ENCODE measurements at regions not wholly inside any gene's neighbourhood (a gene's known extent, or its start where the extent isn't known, plus 50 kb on each side); places are given as distances from the start of the nearest gene placed in this dataset.

DNA sequence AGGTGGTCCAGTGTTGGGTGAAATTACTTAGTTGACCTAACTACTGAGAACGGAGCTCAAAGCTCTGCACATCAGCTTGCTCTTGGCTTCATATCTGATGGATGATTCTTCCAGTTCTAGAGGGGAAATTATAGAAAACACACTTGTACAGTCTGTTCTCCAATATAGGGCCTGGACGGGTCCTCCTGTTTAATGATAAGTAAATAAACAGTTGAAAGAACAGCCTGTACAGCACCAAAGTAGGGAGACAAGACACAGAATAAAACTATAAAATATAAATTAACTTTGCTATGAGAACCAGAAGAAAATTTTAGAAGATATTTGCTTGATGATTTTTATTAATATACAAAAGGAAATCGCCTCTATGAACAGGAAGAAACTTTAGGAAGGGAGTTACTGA is 271.7 kb downstream of the STK31 start:
- Histone ChIP-seq H3K4me2 (ENCODE audit: low read depth, low read length) (no peak overlapping the region), H2BK120ac (ENCODE audit: low read depth, low read length) (no peak overlapping the region), H3K79me1 (ENCODE audit: low read depth in 1 of 2, low read length in 2 of 2) (no peaks in the 10 kb centered on the region), H4K91ac (ENCODE audit: insufficient read depth, low read depth, low read length) (no peak overlapping the region), H3K4me3 (ENCODE audit: insufficient read depth, low read depth, low read length) (no peak overlapping the region), H3K4ac (ENCODE audit: low read depth, low read length) (no peak overlapping the region), H4K5ac (ENCODE audit: low read depth, low read length) (no peak overlapping the region), H4K8ac (ENCODE audit: low read depth in 2 of 2, low read length in 2 of 2) (no peak overlapping the region), H3K9me1 (ENCODE audit: insufficient read depth, low read length) (no peaks in the 10 kb centered on the region), H2AK9ac (replicated peaks; ENCODE audit: low read depth, low read length, poor library complexity) (no peak overlapping the region), H3K56ac (ENCODE audit: extremely low read depth, insufficient read depth, low read length) (no peak overlapping the region), H3K27ac (ENCODE audit: insufficient read depth, low read length) (no peak overlapping the region), H2BK20ac (ENCODE audit: low read depth, low read length) (no peak overlapping the region), H2BK5ac (ENCODE audit: low read depth, low read length, poor library complexity, severe bottlenecking) (no peak overlapping the region), H2AK5ac (ENCODE audit: low read depth, low read length) (no peak overlapping the region), H3K36me3 (ENCODE audit: control insufficient read depth, insufficient read depth, low read length) (no peaks in the 10 kb centered on the region), H4K20me1 (ENCODE audit: insufficient read depth, low read length) (no peaks in the 10 kb centered on the region), H2AFZ (replicated peaks; ENCODE audit: low read length, poor library complexity) (no peak overlapping the region), H3K23ac (ENCODE audit: low read depth, low read length) (no peak overlapping the region), H3K9ac (ENCODE audit: low read depth, low read length) (no peak overlapping the region), H3K27me3 (ENCODE audit: control insufficient read depth, insufficient read depth, low read length) (no peaks in the 10 kb centered on the region), H3K9me3 (ENCODE audit: control insufficient read depth, insufficient read depth, low read length) (0 out of 2 replicates have a peak, but pooled peaks cover 2% of the 10 kb centered on the region), H3K18ac (ENCODE audit: low read depth, low read length) (no peak overlapping the region), H2BK15ac (ENCODE audit: low read depth, low read length) (no peak overlapping the region), H3K4me1 (ENCODE audit: control insufficient read depth, insufficient read depth, low read length) (no peaks in the 10 kb centered on the region), H3K14ac (replicated peaks; ENCODE audit: low read depth, low read length) (no peak overlapping the region)
- in situ Hi-C loops (cut with MboI; ENCODE audit: low sequenced_read_pairs): no loop called here
- no CpG with 5 or more reads among the region's 3 CpGs for WGBS, 2 experiments (ENCODE audit: extremely low coverage in 2 of 2, insufficient read length in 1 of 2)
- intact Hi-C loops (cut with micrococcal nuclease): no loop called here
- TF ChIP-seq CEBPB (IDR thresholded peaks at IDR 0.05; ENCODE audit: low read depth, low read length) (no peak), RFX5 (IDR thresholded peaks at IDR 0.05; ENCODE audit: low read depth, low read length) (no peak), RCOR1 (IDR thresholded peaks at IDR 0.05; ENCODE audit: insufficient replicate concordance, low read length) (no peak), MAZ (IDR thresholded peaks at IDR 0.05; ENCODE audit: borderline replicate concordance, low read depth, low read length) (no peak), POLR2A (IDR thresholded peaks at IDR 0.05; ENCODE audit: low read depth, low read length) (no peak), CHD1 (IDR thresholded peaks at IDR 0.05; ENCODE audit: low read depth, low read length) (no peak), MXI1 (IDR thresholded peaks at IDR 0.05; ENCODE audit: borderline replicate concordance, low read depth, low read length) (no peak), FOS (IDR thresholded peaks at IDR 0.05; ENCODE audit: low read depth, low read length) (no peak), RAD21 (IDR thresholded peaks at IDR 0.05; ENCODE audit: low read length) (no peak), BHLHE40 (IDR thresholded peaks at IDR 0.05; ENCODE audit: low read depth, low read length) (no peak), SMC3 (IDR thresholded peaks at IDR 0.05; ENCODE audit: low read depth, low read length) (no peak)
- TF ChIP-seq, protein P1, sequence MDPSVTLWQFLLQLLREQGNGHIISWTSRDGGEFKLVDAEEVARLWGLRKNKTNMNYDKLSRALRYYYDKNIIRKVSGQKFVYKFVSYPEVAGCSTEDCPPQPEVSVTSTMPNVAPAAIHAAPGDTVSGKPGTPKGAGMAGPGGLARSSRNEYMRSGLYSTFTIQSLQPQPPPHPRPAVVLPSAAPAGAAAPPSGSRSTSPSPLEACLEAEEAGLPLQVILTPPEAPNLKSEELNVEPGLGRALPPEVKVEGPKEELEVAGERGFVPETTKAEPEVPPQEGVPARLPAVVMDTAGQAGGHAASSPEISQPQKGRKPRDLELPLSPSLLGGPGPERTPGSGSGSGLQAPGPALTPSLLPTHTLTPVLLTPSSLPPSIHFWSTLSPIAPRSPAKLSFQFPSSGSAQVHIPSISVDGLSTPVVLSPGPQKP (IDR thresholded peaks at IDR 0.05; ENCODE audit: borderline replicate concordance, low read depth, low read length): no peak
- TF ChIP-seq, protein P2, sequence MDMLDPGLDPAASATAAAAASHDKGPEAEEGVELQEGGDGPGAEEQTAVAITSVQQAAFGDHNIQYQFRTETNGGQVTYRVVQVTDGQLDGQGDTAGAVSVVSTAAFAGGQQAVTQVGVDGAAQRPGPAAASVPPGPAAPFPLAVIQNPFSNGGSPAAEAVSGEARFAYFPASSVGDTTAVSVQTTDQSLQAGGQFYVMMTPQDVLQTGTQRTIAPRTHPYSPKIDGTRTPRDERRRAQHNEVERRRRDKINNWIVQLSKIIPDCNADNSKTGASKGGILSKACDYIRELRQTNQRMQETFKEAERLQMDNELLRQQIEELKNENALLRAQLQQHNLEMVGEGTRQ (IDR thresholded peaks at IDR 0.05; ENCODE audit: low read depth, low read length): no peak
- no peak for ATAC-seq (ENCODE audit: low read depth)
- no peak for DNase-seq
- dilution Hi-C loops (cut with HindIII; ENCODE audit: low sequenced_read_pairs, unreplicated experiment): no loop called here
- ChIA-PET CTCF (no interaction called here), POLR2A (ENCODE audit: unreplicated experiment) (no interaction called here)
- BruUV-seq (replicated peaks): no TSS peak

Data from IMR-90 (cell line).